ENCODE measurements at regions not wholly inside any gene's neighbourhood (a gene's known extent, or its start where the extent isn't known, plus 50 kb on each side); places are given as distances from the start of the nearest gene placed in this dataset.
"Not testable (repeated sequence)": the region's sequence is repeated elsewhere in the genome, so short reads cannot be mapped to it uniquely, and the experiment has no call there.

- intact Hi-C loops (cut with micrococcal nuclease) = no loop called here
- H3K27ac ChIP-seq (replicated peaks) = no peak overlapping the region
- H3K9me3 ChIP-seq (replicated peaks) = peaks cover 5% of the 10 kb centered on the region
- no peaks in the 10 kb centered on the region for H3K36me3 ChIP-seq
- no peaks in the 10 kb centered on the region for H3K4me1 ChIP-seq
- H3K27me3 ChIP-seq (ENCODE audit: low read depth) = no peaks in the 10 kb centered on the region
- TF ChIP-seq, protein P1, sequence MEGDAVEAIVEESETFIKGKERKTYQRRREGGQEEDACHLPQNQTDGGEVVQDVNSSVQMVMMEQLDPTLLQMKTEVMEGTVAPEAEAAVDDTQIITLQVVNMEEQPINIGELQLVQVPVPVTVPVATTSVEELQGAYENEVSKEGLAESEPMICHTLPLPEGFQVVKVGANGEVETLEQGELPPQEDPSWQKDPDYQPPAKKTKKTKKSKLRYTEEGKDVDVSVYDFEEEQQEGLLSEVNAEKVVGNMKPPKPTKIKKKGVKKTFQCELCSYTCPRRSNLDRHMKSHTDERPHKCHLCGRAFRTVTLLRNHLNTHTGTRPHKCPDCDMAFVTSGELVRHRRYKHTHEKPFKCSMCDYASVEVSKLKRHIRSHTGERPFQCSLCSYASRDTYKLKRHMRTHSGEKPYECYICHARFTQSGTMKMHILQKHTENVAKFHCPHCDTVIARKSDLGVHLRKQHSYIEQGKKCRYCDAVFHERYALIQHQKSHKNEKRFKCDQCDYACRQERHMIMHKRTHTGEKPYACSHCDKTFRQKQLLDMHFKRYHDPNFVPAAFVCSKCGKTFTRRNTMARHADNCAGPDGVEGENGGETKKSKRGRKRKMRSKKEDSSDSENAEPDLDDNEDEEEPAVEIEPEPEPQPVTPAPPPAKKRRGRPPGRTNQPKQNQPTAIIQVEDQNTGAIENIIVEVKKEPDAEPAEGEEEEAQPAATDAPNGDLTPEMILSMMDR (IDR thresholded peaks at IDR 0.05; ENCODE audit: borderline replicate concordance) = no peak
- no peak overlapping the region for H3K4me3 ChIP-seq
- no peak for DNase-seq
These were observed 1016.2 kb downstream of the SLC6A15 start for GRCh38 chr12:83896416-83896815.

DNA sequence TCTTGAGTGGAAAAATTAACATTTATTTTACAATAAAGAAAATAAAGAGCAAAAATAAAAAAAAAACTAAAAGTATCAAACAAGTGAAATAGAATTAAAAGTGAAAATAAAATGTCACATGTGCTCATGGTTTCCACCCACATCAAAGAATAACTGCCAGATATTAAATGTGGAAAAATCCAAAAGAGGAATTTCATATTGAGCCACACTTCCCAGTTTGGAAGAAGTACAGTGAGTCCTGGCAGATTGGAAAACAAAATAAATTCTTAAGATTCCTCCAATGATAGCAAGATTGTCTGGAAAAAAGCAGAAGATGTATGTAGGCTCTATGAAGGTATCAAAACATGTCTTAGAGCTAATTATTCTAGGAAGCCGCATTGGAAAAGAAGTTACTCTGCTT, 1019.5 kb downstream of the SLC6A15 start:
- intact Hi-C loops (cut with micrococcal nuclease) = no loop called here
- Histone ChIP-seq H3K9me3 (replicated peaks) (peaks cover 7% of the 10 kb centered on the region), H3K4me1 (no peaks in the 10 kb centered on the region), H3K36me3 (no peaks in the 10 kb centered on the region), H3K27me3 (ENCODE audit: low read depth) (no peaks in the 10 kb centered on the region), H3K4me3 (no peak overlapping the region), H3K27ac (replicated peaks) (no peak overlapping the region)
- TF ChIP-seq, protein P1 (IDR thresholded peaks at IDR 0.05; ENCODE audit: borderline replicate concordance) = no peak
- no peak for DNase-seq

GRCh38 chr12:83889745-83890144, 1022.9 kb downstream of the SLC6A15 start:
- DNase-seq = no peak
- peaks cover 7% of the 10 kb centered on the region for H3K9me3 ChIP-seq (replicated peaks)
- H3K36me3 ChIP-seq = no peaks in the 10 kb centered on the region
- no peak overlapping the region for H3K4me3 ChIP-seq
- no peak overlapping the region for H3K27ac ChIP-seq (replicated peaks)
- TF ChIP-seq, protein P1 (IDR thresholded peaks at IDR 0.05; ENCODE audit: borderline replicate concordance) = no peak
- no peaks in the 10 kb centered on the region for H3K27me3 ChIP-seq (ENCODE audit: low read depth)
- H3K4me1 ChIP-seq = no peaks in the 10 kb centered on the region
- intact Hi-C loops (cut with micrococcal nuclease) = no loop called here

GRCh38 chr12:83886479-83886878, 1026.1 kb downstream of the SLC6A15 start:
- peaks cover 7% of the 10 kb centered on the region for H3K9me3 ChIP-seq (replicated peaks)
- H3K27ac ChIP-seq (replicated peaks) = no peak overlapping the region
- no peak for DNase-seq
- H3K36me3 ChIP-seq = no peaks in the 10 kb centered on the region
- TF ChIP-seq, protein P1 (IDR thresholded peaks at IDR 0.05; ENCODE audit: borderline replicate concordance) = no peak
- no peak overlapping the region for H3K4me3 ChIP-seq
- H3K27me3 ChIP-seq (ENCODE audit: low read depth) = no peaks in the 10 kb centered on the region
- intact Hi-C loops (cut with micrococcal nuclease) = no loop called here
- H3K4me1 ChIP-seq = no peaks in the 10 kb centered on the region

GRCh38 chr12:83870921-83871599, 1041.5 kb downstream of the SLC6A15 start:
- intact Hi-C loops (cut with micrococcal nuclease); H3K27ac ChIP-seq (replicated peaks); H3K36me3 ChIP-seq; H3K27me3 ChIP-seq (ENCODE audit: low read depth); DNase-seq; H3K9me3 ChIP-seq (replicated peaks); H3K4me1 ChIP-seq; H3K4me3 ChIP-seq: not testable (repeated sequence)

DNA sequence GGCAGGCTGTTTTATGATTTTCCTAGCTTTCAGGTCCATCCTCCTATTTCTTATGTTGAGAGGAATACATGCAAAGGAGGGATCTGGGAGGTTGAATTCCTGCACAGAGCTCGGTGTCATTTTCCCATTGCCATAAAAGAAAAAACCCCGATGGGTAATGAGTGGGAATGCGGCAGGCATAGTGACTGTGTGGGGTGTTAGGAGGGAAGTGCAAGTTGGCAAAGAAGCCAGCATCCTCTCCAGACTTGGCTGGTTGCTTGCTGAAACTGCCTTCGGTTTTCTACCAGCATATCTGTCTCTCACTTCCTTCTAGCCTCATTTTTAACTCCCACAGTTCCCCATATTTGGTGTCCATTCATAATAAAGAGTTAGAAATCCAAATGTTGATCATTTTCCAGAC, 1046.1 kb downstream of the SLC6A15 start:
- no peaks in the 10 kb centered on the region for H3K4me1 ChIP-seq
- H3K4me3 ChIP-seq = no peak overlapping the region
- no peaks in the 10 kb centered on the region for H3K27me3 ChIP-seq (ENCODE audit: low read depth)
- H3K9me3 ChIP-seq (replicated peaks) = no peaks in the 10 kb centered on the region
- intact Hi-C loops (cut with micrococcal nuclease) = no loop called here
- H3K36me3 ChIP-seq = no peaks in the 10 kb centered on the region
- TF ChIP-seq, protein P1 (IDR thresholded peaks at IDR 0.05; ENCODE audit: borderline replicate concordance) = no peak
- DNase-seq = no peak
- H3K27ac ChIP-seq (replicated peaks) = no peak overlapping the region
